Body of pancreas (tissue), 4 donors: ENCODE measurements at regions not wholly inside any gene's neighbourhood (a gene's known extent, or its start where the extent isn't known, plus 50 kb on each side); places are given as distances from the start of the nearest gene placed in this dataset.

Experiments
- CTCF ChIP-seq, 7 experiments: fragments of 450-650 bp in 4 of 7; fragments of 200-600 bp in 3 of 7; sonication (generic) in 3 of 7; IDR thresholded peaks; one replicate each; pipeline ENCODE4 v1.5.1; 2016 to 2019; ENCODE audit warnings: antibody characterized with exemption in 7 of 7
- POLR2A ChIP-seq, 3 donors: fragments of 450-650 bp; IDR thresholded peaks; one replicate each; pipeline ENCODE4 v1.6.1; 2016; ENCODE audit warnings: antibody characterized with exemption in 3 of 3, mild to moderate bottlenecking in 2 of 3

GRCh38 chr4:26152056-26152455, 168.8 kb upstream of the RBPJ start:
- TF ChIP-seq CTCF (IDR thresholded peaks at IDR 0.05) (no peak), POLR2A (IDR thresholded peaks at IDR 0.05) (no peak)
